SK-N-SH (cell line): ENCODE measurements at regions not wholly inside any gene's neighbourhood (a gene's known extent, or its start where the extent isn't known, plus 50 kb on each side); places are given as distances from the start of the nearest gene placed in this dataset.

Experiments
- CTCF ChIP-seq: fragments of 200-600 bp; sonication (generic); IDR thresholded peaks from 2 replicates; pipeline ENCODE4 v1.6.1; 2017; ENCODE audit warnings: antibody characterized with exemption, mild to moderate bottlenecking, moderate library complexity
- GABPA ChIP-seq: IDR thresholded peaks from 2 replicates; pipeline ENCODE4 v1.4.0; 2012; ENCODE audit warnings: low read depth, mild to moderate bottlenecking
- GATA2 ChIP-seq: sonication (generic); formaldehyde crosslinking; IDR thresholded peaks from 2 replicates; pipeline ENCODE4 v1.5.0; 2020; ENCODE audit warnings: mild to moderate bottlenecking, missing genetic modification reagents
- MXI1 ChIP-seq: IDR thresholded peaks from 2 replicates; pipeline ENCODE4 v1.6.1; 2012; ENCODE audit warnings: mild to moderate bottlenecking, low read depth, low read length, improper control_type of control experiment
- REST ChIP-seq: IDR thresholded peaks from 2 replicates; pipeline ENCODE4 v1.6.1; 2012; ENCODE audit warnings: mild to moderate bottlenecking, low read depth, low read length, moderate library complexity

GRCh38 chr18:22550861-22551260 lies 133.1 kb upstream of the CTAGE1 start:
- no peak for TF ChIP-seq MXI1
- no peak for TF ChIP-seq REST
- no peak for TF ChIP-seq CTCF
- no peak for TF ChIP-seq GATA2
- no peak for TF ChIP-seq GABPA
